GM12891 (cell line): ENCODE measurements at regions not wholly inside any gene's neighbourhood (a gene's known extent, or its start where the extent isn't known, plus 50 kb on each side); places are given as distances from the start of the nearest gene placed in this dataset.

Source experiments
- PAX5 ChIP-seq: IDR thresholded peaks from 2 replicates; pipeline ENCODE4 v1.6.1; 2011; ENCODE audit warnings: low read length, moderate library complexity, mild to moderate bottlenecking; ENCODE audit not compliant: insufficient read depth, severe bottlenecking
- POLR2A ChIP-seq: IDR thresholded peaks from 2 replicates; pipeline ENCODE4 v1.6.1; 2011; ENCODE audit warnings: low read depth, low read length, control low read depth
- POLR2AphosphoS5 ChIP-seq: IDR thresholded peaks from 2 replicates; pipeline ENCODE4 v1.6.1; 2011; ENCODE audit warnings: low read depth, low read length, control low read depth
- POU2F2 ChIP-seq: IDR thresholded peaks from 2 replicates; pipeline ENCODE4 v1.6.1; 2011; ENCODE audit warnings: low read depth, mild to moderate bottlenecking, control low read depth, low read length, moderate library complexity

GRCh38 chr5:121189342-121190305 lies 662.1 kb upstream of the FTMT start:
- TF ChIP-seq POLR2AphosphoS5 = no peak
- TF ChIP-seq POLR2A = no peak
- TF ChIP-seq PAX5 = no peak
- TF ChIP-seq POU2F2 = no peak
